ENCODE measurements at regions not wholly inside any gene's neighbourhood (a gene's known extent, or its start where the extent isn't known, plus 50 kb on each side); places are given as distances from the start of the nearest gene placed in this dataset.

GRCh38 chr4:41385481-41385880 lies 128.8 kb downstream of the UCHL1 start:
- H2AFZ ChIP-seq (ENCODE audit: low read length) = no peak overlapping the region
- H3K4me3 ChIP-seq (ENCODE audit: extremely low read depth in 1 of 4, insufficient read depth in 2 of 4, low read depth in 3 of 4, low read length in 4 of 4) = no peak overlapping the region
- H3K9me3 ChIP-seq (ENCODE audit: insufficient read depth in 2 of 2, low read depth in 1 of 2, low read length in 1 of 2) = no peaks in the 10 kb centered on the region
- DNase-seq (ENCODE audit: low read depth in 1 of 2, low spot score in 2 of 2) (no peak), FAIRE-seq (no peak)
- H3K79me2 ChIP-seq (ENCODE audit: control insufficient read depth in 1 of 2, insufficient read depth in 2 of 2, low read length in 2 of 2) = no peaks in the 10 kb centered on the region
- H3K27me3 ChIP-seq (replicated peaks in 1 of 4; ENCODE audit: control insufficient read depth in 3 of 4, extremely low read depth in 1 of 4, insufficient read depth in 3 of 4, low read length in 3 of 4) = no peaks in the 10 kb centered on the region
- H3K23me2 ChIP-seq (ENCODE audit: low read depth, low read length) = no peaks in the 10 kb centered on the region
- H2BK20ac ChIP-seq (ENCODE audit: low read length) = no peak overlapping the region
- no peak overlapping the region for H2BK120ac ChIP-seq (replicated peaks; ENCODE audit: low read depth, low read length)
- no peak overlapping the region for H3K27ac ChIP-seq (ENCODE audit: low read depth, low read length)
- no peak overlapping the region for H3K14ac ChIP-seq (ENCODE audit: insufficient read length)
- H4K91ac ChIP-seq (replicated peaks; ENCODE audit: insufficient read length, low read length) = no peak overlapping the region
- no peak overlapping the region for H2BK12ac ChIP-seq (ENCODE audit: low read depth, low read length)
- H2BK5ac ChIP-seq (ENCODE audit: low read depth, low read length) = no peak overlapping the region
- 89% methylated on average over 1 of the region's 1 CpG; no CpG with 5 or more reads in 1 of the 2 experiments for WGBS, 2 experiments (ENCODE audit: extremely low coverage in 1 of 2, insufficient coverage in 1 of 2, insufficient read length in 1 of 2, insufficient replicate concordance in 2 of 2, low coverage in 1 of 2, low lambda C conversion rate in 2 of 2, missing lambda C conversion rate in 1 of 2)
- H3K4me1 ChIP-seq (replicated peaks in 1 of 4; ENCODE audit: control insufficient read depth in 3 of 4, insufficient read depth in 4 of 4, low read length in 3 of 4) = no peaks in the 10 kb centered on the region; a peak in 1 of 7 replicates
- no peaks in the 10 kb centered on the region for H3K79me1 ChIP-seq (ENCODE audit: low read depth, low read length)
- TF ChIP-seq KDM1A (IDR thresholded peaks at IDR 0.05; ENCODE audit: borderline replicate concordance, low read length) = no peak
- TF ChIP-seq, protein P1, sequence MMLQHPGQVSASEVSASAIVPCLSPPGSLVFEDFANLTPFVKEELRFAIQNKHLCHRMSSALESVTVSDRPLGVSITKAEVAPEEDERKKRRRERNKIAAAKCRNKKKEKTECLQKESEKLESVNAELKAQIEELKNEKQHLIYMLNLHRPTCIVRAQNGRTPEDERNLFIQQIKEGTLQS (IDR thresholded peaks at IDR 0.05; ENCODE audit: insufficient read depth, low read depth, low read length) = no peak
- TF ChIP-seq POLR2A (IDR thresholded peaks at IDR 0.05; ENCODE audit: control extremely low read depth in 1 of 2, low read depth in 2 of 2, low read length in 2 of 2) = no peak
- TF ChIP-seq, protein P2, sequence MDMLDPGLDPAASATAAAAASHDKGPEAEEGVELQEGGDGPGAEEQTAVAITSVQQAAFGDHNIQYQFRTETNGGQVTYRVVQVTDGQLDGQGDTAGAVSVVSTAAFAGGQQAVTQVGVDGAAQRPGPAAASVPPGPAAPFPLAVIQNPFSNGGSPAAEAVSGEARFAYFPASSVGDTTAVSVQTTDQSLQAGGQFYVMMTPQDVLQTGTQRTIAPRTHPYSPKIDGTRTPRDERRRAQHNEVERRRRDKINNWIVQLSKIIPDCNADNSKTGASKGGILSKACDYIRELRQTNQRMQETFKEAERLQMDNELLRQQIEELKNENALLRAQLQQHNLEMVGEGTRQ (IDR thresholded peaks at IDR 0.05; ENCODE audit: low read length) = no peak
- no peak for TF ChIP-seq SP4 (IDR thresholded peaks at IDR 0.05; ENCODE audit: low read length)
- TF ChIP-seq BRCA1 (IDR thresholded peaks at IDR 0.05; ENCODE audit: low read depth, low read length) = no peak
- no peak for TF ChIP-seq SIN3A (conservative IDR thresholded peaks at IDR 0.05 in 1 of 2, IDR thresholded peaks at IDR 0.05 in 1 of 2; ENCODE audit: low read depth in 1 of 2, low read length in 2 of 2)
- no peaks in the 10 kb centered on the region for H3K36me3 ChIP-seq (ENCODE audit: control insufficient read depth in 2 of 4, insufficient read depth in 4 of 4, low read length in 3 of 4)
- H4K8ac ChIP-seq (ENCODE audit: extremely low read depth, insufficient read depth, low read length) = no peak overlapping the region
- H3K4ac ChIP-seq (replicated peaks; ENCODE audit: insufficient read length, low read depth, low read length) = no peak overlapping the region
- H4K5ac ChIP-seq (ENCODE audit: insufficient read length, low read depth, low read length) = no peak overlapping the region
- H3K23ac ChIP-seq (ENCODE audit: insufficient read length) = no peak overlapping the region
- no peak overlapping the region for H3K18ac ChIP-seq (ENCODE audit: extremely low read depth, low read length)
- H2AK5ac ChIP-seq (ENCODE audit: low read depth, low read length) = no peak overlapping the region
- H3K56ac ChIP-seq (replicated peaks; ENCODE audit: insufficient read length, low read depth, low read length) = no peak overlapping the region
- ChIA-PET POLR2A (ENCODE audit: partially characterized antibody) (no interaction called here), CTCF (ENCODE audit: partially characterized antibody) (interaction anchor here (0.8 kb wide), 2 partner anchors 9 to 539 kb away, joined by 3 read pairs; no protein-coding TSS in a partner anchor)
- no peak overlapping the region for H3K9ac ChIP-seq (replicated peaks in 1 of 4; ENCODE audit: extremely low read depth in 1 of 4, low read depth in 3 of 4, low read length in 3 of 4)
- no peak overlapping the region for H2BK15ac ChIP-seq (ENCODE audit: low read length)
- H4K20me1 ChIP-seq (replicated peaks in 1 of 2; ENCODE audit: control insufficient read depth in 1 of 2, insufficient read depth in 2 of 2, low read length in 2 of 2) = no peaks in the 10 kb centered on the region
- H3K4me2 ChIP-seq (ENCODE audit: insufficient read depth in 1 of 2, low read depth in 2 of 2, low read length in 2 of 2) = no peak overlapping the region
